ENCODE measurements at regions not wholly inside any gene's neighbourhood (a gene's known extent, or its start where the extent isn't known, plus 50 kb on each side); places are given as distances from the start of the nearest gene placed in this dataset.

DNA sequence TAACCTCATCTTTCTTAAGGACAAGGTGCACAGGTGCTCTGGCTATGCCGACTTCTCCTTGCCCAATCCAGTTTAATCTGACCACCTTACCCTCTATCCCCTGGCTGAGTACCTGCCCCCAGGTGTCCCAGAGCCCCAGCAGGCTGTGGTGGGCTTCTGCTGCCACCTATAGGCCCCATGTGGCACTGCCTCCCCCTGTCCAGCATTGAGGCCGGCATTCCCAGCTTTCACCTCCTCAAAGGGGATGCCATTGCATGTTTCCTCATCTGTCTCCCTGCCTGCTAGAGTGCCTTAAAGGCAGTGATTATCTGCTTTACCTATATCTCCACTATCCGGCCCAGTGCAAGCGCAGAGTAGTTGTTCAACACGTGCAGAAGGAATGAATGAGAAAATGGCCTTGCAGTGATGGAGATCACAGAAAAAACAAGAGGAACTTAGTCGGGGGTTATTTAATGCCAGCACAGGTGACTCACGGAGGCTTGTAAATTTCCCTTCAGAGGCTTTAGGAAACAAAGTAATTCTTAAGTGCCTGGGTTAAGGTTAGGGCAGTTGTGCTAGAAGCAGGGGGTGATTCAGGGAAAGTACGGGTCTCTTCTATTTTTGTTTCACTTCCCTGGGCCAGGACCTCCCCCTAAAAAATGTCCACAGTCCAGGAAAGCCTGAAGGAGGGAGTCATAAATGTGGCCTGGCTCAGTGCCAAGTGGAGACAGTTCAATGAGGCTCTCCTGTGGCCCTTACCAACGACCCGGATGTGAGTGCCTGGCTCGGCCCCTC lies 131.8 kb upstream of the NGF start:
- H3K36me3 Mint-ChIP-seq (ENCODE audit: low read depth): no peaks in the 10 kb centered on the region
- no peak overlapping the region for H3K4me3 Mint-ChIP-seq
- peaks cover 3% of the 10 kb centered on the region for H3K27me3 Mint-ChIP-seq
- no peaks in the 10 kb centered on the region for H3K9me3 Mint-ChIP-seq
- ChIA-PET CTCF (interaction anchor here (1.0 to 3.3 kb wide), 4 partner anchors 8 to 344 kb away, joined by 3 to 15 read pairs (median 4); no protein-coding TSS in a partner anchor), POLR2A (no interaction called here)
- H3K4me1 Mint-ChIP-seq: no peaks in the 10 kb centered on the region
- H3K27ac Mint-ChIP-seq: no peak overlapping the region
- peak; percentile 28 for DNase-seq

DNA sequence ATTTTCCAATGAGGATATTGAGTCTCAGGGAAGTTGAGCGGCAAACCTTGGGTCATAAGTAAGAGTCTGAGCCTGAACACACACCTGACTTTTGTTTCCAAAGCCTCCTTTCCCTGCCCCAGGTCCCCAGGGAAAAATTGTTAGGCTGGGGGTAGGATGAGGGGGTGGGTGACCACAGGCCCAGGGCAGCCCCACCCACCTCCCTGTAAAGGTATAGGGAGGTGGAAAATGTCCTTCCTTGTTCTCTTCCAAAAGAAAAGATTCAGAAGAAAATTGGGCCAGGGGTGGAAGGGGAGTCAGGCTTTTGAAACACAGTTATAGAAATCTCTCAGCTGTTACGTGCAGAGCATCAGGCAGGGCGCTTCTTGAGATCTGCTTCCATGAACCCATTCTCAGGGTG lies 129.7 kb upstream of the NGF start:
- H3K27me3 Mint-ChIP-seq: no peaks in the 10 kb centered on the region

GRCh38 chr1:115467196-115467595 lies 129.1 kb upstream of the NGF start:
- no peaks in the 10 kb centered on the region for H3K9me3 Mint-ChIP-seq
- H3K27ac Mint-ChIP-seq: no peak overlapping the region
- no peaks in the 10 kb centered on the region for H3K36me3 Mint-ChIP-seq (ENCODE audit: low read depth)
- H3K4me3 Mint-ChIP-seq: no peak overlapping the region
- no peaks in the 10 kb centered on the region for H3K4me1 Mint-ChIP-seq
- DNase-seq: no peak
- ChIA-PET POLR2A (no interaction called here), CTCF (no interaction called here)
- H3K27me3 Mint-ChIP-seq: no peaks in the 10 kb centered on the region

More for the DNA sequence above, 129.7 kb upstream of the NGF start:
- no peak for DNase-seq
- Mint-ChIP-seq H3K4me3 (no peak overlapping the region), H3K36me3 (ENCODE audit: low read depth) (no peaks in the 10 kb centered on the region), H3K27ac (no peak overlapping the region), H3K9me3 (no peaks in the 10 kb centered on the region), H3K4me1 (no peaks in the 10 kb centered on the region)
- POLR2A ChIA-PET: no interaction called here
- CTCF ChIA-PET: no interaction called here

GRCh38 chr1:115466433-115466832 lies 128.4 kb upstream of the NGF start:
- no peak for DNase-seq
- Mint-ChIP-seq H3K4me1 (no peaks in the 10 kb centered on the region), H3K27ac (no peak overlapping the region), H3K36me3 (ENCODE audit: low read depth) (no peaks in the 10 kb centered on the region), H3K4me3 (no peak overlapping the region), H3K9me3 (no peaks in the 10 kb centered on the region), H3K27me3 (no peaks in the 10 kb centered on the region)
- POLR2A ChIA-PET: no interaction called here
- CTCF ChIA-PET: no interaction called here

- no peak overlapping the region for H3K4me3 Mint-ChIP-seq
- no peaks in the 10 kb centered on the region for H3K36me3 Mint-ChIP-seq (ENCODE audit: low read depth)
- CTCF ChIA-PET: no interaction called here
- POLR2A ChIA-PET: no interaction called here
- no peak overlapping the region for H3K27ac Mint-ChIP-seq
- no peak for DNase-seq
- no peaks in the 10 kb centered on the region for H3K27me3 Mint-ChIP-seq
- H3K4me1 Mint-ChIP-seq: no peaks in the 10 kb centered on the region
- no peaks in the 10 kb centered on the region for H3K9me3 Mint-ChIP-seq
Observed at GRCh38 chr1:115465802-115466363, 127.8 kb upstream of the NGF start.

- Mint-ChIP-seq H3K4me1 (no peaks in the 10 kb centered on the region), H3K27me3 (no peaks in the 10 kb centered on the region), H3K9me3 (no peaks in the 10 kb centered on the region), H3K36me3 (ENCODE audit: low read depth) (no peaks in the 10 kb centered on the region), H3K27ac (no peak overlapping the region), H3K4me3 (no peak overlapping the region)
- POLR2A ChIA-PET: no interaction called here
- DNase-seq: no peak
- CTCF ChIA-PET: no interaction called here
Observed at GRCh38 chr1:115463347-115463746, 125.3 kb upstream of the NGF start.

DNA sequence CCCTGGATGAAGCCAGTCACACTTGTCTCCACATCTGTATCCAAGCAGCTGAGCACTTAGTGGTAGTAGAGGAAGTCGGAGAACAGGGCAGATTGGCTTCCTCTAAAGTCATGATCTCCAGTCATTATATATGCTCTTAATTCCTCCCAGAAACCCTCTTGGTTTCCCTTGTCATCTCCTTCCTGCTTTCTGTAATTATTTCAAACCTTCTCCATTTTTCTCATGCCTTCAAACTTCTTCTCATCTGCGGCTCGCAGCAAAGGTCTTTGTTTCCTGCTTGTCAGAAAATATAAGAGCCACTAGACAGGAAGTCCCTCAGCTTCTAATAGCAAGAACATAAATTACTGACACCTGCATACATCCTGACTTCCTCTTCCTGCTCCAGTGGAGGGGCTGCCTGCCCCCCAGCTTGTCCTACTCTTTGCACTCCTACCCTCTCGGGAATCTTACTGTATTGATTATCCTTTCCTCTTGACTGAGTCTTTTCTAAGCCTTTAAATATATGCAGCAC lies 124.6 kb upstream of the NGF start:
- Mint-ChIP-seq H3K9me3 (no peaks in the 10 kb centered on the region), H3K36me3 (ENCODE audit: low read depth) (no peaks in the 10 kb centered on the region), H3K27me3 (no peaks in the 10 kb centered on the region), H3K4me1 (no peaks in the 10 kb centered on the region), H3K4me3 (no peak overlapping the region), H3K27ac (no peak overlapping the region)
- no peak for DNase-seq
- ChIA-PET POLR2A (no interaction called here), CTCF (interaction anchor here (0.6 kb wide), 1 partner anchor 244 kb away, joined by 3 read pairs; no protein-coding TSS in a partner anchor)

- Mint-ChIP-seq H3K27ac (no peak overlapping the region), H3K27me3 (no peaks in the 10 kb centered on the region), H3K36me3 (ENCODE audit: low read depth) (no peaks in the 10 kb centered on the region), H3K9me3 (no peaks in the 10 kb centered on the region), H3K4me3 (no peak overlapping the region), H3K4me1 (no peaks in the 10 kb centered on the region)
- CTCF ChIA-PET: no interaction called here
- POLR2A ChIA-PET: no interaction called here
- no peak for DNase-seq
Observed at GRCh38 chr1:115461526-115461925, 123.5 kb upstream of the NGF start.

- no peak for DNase-seq
- no peaks in the 10 kb centered on the region for H3K9me3 Mint-ChIP-seq
- CTCF ChIA-PET: no interaction called here
- H3K36me3 Mint-ChIP-seq (ENCODE audit: low read depth): no peaks in the 10 kb centered on the region
- no peak overlapping the region for H3K4me3 Mint-ChIP-seq
- POLR2A ChIA-PET: no interaction called here
- H3K27me3 Mint-ChIP-seq: peaks cover 5% of the 10 kb centered on the region
- H3K4me1 Mint-ChIP-seq: no peaks in the 10 kb centered on the region
- no peak overlapping the region for H3K27ac Mint-ChIP-seq
Observed at GRCh38 chr1:115459161-115459560, 121.1 kb upstream of the NGF start.

DNA sequence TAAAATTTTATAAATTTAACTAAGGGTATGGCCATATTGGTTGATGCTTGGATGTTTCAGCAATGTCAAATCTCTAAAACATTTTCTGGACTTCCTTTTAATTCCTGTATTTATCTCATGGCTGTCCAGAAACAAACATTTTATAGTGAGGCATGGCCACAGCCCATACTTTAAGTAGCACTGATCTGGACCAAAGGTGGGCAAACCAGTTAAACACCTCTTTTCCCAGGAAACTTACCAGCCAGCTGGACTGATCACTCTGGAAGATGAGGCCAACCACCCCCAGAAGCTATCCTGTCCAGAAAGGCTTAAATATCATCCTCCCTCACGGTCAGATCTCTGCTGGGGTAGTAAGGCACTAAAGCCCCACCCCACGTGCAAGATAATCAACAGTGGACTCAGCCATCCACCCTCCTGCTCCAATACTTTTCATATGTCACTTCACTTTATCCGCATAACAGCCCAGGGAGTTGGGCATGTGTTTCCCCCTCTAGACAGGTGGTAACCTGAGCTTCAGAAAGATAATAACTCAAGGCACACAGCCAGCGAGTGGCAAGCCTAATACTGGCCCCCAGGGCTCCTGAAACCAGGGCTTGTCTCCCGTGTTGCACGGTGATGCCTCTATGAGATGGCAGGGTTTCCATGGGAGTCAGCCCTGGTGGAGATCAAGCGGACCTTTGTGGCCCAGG lies 120.5 kb upstream of the NGF start:
- CTCF ChIA-PET: no interaction called here

DNA sequence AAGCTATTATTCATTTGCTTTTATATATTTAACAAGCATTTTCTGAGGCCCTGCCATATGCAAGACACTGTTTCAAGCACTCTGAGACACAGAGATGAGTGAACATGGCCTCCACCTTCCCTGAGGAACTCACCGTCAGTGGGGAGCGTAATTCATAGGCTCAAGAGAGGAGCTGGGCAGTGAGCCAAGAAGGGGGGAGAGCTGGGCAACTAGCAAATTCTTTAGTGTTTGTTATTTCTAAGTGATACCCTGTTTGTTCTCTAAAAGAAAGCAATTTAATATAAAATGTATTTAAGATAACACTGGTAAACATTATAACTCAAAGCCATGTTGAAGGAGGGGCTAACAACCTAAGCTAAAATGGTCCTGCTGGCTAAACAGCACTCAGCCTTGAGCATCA lies 119.2 kb upstream of the NGF start:
- no peak overlapping the region for H3K27ac Mint-ChIP-seq
- ChIA-PET POLR2A (no interaction called here), CTCF (no interaction called here)
- no peak for DNase-seq
- no peaks in the 10 kb centered on the region for H3K36me3 Mint-ChIP-seq (ENCODE audit: low read depth)
- peaks cover 6% of the 10 kb centered on the region for H3K27me3 Mint-ChIP-seq
- no peak overlapping the region for H3K4me3 Mint-ChIP-seq
- H3K4me1 Mint-ChIP-seq: no peaks in the 10 kb centered on the region
- H3K9me3 Mint-ChIP-seq: no peaks in the 10 kb centered on the region

More for the DNA sequence above, 120.5 kb upstream of the NGF start:
- Mint-ChIP-seq H3K27me3 (peaks cover 6% of the 10 kb centered on the region), H3K9me3 (no peaks in the 10 kb centered on the region), H3K4me1 (no peaks in the 10 kb centered on the region), H3K4me3 (no peak overlapping the region), H3K36me3 (ENCODE audit: low read depth) (no peaks in the 10 kb centered on the region), H3K27ac (no peak overlapping the region)
- POLR2A ChIA-PET: no interaction called here
- no peak for DNase-seq

DNA sequence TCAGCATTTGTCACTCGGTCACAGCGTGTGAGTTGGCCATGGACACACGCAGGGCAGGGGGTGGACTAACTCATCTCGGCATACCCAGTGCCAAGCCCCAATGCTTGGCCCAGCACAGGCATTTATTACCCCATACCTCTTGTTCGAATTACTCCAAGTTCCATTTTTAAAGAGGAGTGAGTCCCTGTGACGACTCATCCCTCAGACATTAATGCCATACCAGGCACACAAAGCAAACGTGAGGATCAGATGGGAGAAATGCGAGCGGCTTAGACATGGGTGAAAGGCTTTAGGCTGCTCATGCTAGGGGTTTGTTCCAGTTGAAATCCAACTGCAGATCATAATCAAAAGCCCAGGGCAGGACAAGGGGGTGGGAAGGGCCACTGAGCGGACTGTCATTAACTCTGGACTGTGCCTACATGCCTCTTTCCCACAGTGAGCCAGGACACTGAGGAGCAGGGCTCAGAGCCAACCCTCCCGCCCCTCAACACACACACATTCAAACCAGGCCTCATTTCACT lies 118.5 kb upstream of the NGF start:
- no peaks in the 10 kb centered on the region for H3K36me3 Mint-ChIP-seq (ENCODE audit: low read depth)
- no peaks in the 10 kb centered on the region for H3K9me3 Mint-ChIP-seq
- ChIA-PET POLR2A (no interaction called here), CTCF (no interaction called here)
- no peak overlapping the region for H3K27ac Mint-ChIP-seq
- no peak for DNase-seq
- H3K27me3 Mint-ChIP-seq: peaks cover 6% of the 10 kb centered on the region
- no peaks in the 10 kb centered on the region for H3K4me1 Mint-ChIP-seq
- H3K4me3 Mint-ChIP-seq: no peak overlapping the region

DNA sequence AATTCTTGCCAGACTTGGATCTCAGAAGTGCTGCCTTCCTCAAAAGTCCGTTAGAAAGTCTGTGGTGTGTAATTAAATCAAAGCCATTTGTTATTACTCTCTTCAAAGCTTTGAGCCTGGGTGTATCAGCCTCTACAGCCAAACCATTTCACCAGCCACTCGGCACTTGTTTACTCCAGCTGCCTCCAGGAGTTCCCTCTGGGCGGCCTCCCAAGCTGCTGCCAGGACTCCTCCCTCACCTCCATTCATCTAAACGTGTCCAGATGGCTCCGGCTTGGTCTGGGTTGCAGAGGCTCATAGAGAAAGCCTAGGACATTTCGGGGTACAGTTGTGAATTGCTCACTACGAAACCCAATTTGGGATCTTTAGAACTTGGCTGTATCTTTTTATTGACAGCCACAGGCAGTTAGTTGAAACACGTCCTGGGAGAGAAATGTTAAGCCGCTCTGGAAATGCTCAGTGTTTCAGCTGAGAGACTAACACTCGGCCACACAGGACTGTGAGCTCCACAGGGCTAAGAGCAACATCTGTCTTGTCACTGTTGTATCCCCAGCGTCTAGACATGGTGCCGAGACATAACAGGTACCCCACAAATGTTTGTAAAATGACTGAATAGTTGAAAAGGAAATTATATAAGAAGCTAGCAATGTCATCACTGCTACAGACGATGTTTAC lies 116.9 kb upstream of the NGF start:
- ChIA-PET CTCF (no interaction called here), POLR2A (no interaction called here)
- Mint-ChIP-seq H3K36me3 (ENCODE audit: low read depth) (no peaks in the 10 kb centered on the region), H3K27ac (no peak overlapping the region), H3K27me3 (peaks cover 6% of the 10 kb centered on the region), H3K4me3 (no peak overlapping the region), H3K9me3 (no peaks in the 10 kb centered on the region), H3K4me1 (no peaks in the 10 kb centered on the region)
- no peak for DNase-seq

Measured in activated CD4-positive, alpha-beta memory T cell treated with anti-CD3 and anti-CD28 coated beads, Interleukin-2, amount 10 ng/mL, durations not matched to agents 7 days and 5 days (primary cell).